ENCODE measurements at regions not wholly inside any gene's neighbourhood (a gene's known extent, or its start where the extent isn't known, plus 50 kb on each side); places are given as distances from the start of the nearest gene placed in this dataset.

GRCh38 chr4:124839786-124840390 lies 127.4 kb upstream of the ANKRD50 start:
- TF ChIP-seq CTCF (IDR thresholded peaks at IDR 0.05) = no peak
- no peak for TF ChIP-seq POLR2A (IDR thresholded peaks at IDR 0.05)
- no peak for TF ChIP-seq EP300 (IDR thresholded peaks at IDR 0.05)
